ENCODE measurements at regions not wholly inside any gene's neighbourhood (a gene's known extent, or its start where the extent isn't known, plus 50 kb on each side); places are given as distances from the start of the nearest gene placed in this dataset.
"Not testable (repeated sequence)": the region's sequence is repeated elsewhere in the genome, so short reads cannot be mapped to it uniquely, and the experiment has no call there.

GRCh38 chr11:97092823-97093222, 703.0 kb downstream of the JRKL start:
- Histone ChIP-seq H3K9me3 (no peaks in the 10 kb centered on the region), H3K27me3 (ENCODE audit: low read depth) (no peaks in the 10 kb centered on the region), H3K36me3 (no peaks in the 10 kb centered on the region), H3K4me1 (no peaks in the 10 kb centered on the region), H3K27ac (no peak overlapping the region), H3K4me3 (no peak overlapping the region)
- no peak for DNase-seq
- TF ChIP-seq, protein P1, sequence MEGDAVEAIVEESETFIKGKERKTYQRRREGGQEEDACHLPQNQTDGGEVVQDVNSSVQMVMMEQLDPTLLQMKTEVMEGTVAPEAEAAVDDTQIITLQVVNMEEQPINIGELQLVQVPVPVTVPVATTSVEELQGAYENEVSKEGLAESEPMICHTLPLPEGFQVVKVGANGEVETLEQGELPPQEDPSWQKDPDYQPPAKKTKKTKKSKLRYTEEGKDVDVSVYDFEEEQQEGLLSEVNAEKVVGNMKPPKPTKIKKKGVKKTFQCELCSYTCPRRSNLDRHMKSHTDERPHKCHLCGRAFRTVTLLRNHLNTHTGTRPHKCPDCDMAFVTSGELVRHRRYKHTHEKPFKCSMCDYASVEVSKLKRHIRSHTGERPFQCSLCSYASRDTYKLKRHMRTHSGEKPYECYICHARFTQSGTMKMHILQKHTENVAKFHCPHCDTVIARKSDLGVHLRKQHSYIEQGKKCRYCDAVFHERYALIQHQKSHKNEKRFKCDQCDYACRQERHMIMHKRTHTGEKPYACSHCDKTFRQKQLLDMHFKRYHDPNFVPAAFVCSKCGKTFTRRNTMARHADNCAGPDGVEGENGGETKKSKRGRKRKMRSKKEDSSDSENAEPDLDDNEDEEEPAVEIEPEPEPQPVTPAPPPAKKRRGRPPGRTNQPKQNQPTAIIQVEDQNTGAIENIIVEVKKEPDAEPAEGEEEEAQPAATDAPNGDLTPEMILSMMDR (IDR thresholded peaks at IDR 0.05) = no peak
- ATAC-seq = no peak
- intact Hi-C loops (cut with DNase I) = no loop called here

GRCh38 chr11:97102180-97102579, 712.4 kb downstream of the JRKL start:
- DNase-seq; H3K9me3 ChIP-seq; H3K27me3 ChIP-seq (ENCODE audit: low read depth); ATAC-seq; H3K27ac ChIP-seq; intact Hi-C loops (cut with DNase I); H3K4me3 ChIP-seq; H3K36me3 ChIP-seq; H3K4me1 ChIP-seq: not testable (repeated sequence)

- DNase-seq (no peak), ATAC-seq (no peak)
- H3K27ac ChIP-seq = no peak overlapping the region
- H3K27me3 ChIP-seq (ENCODE audit: low read depth) = no peaks in the 10 kb centered on the region
- no peaks in the 10 kb centered on the region for H3K36me3 ChIP-seq
- H3K4me3 ChIP-seq = no peak overlapping the region
- TF ChIP-seq, protein P1 (IDR thresholded peaks at IDR 0.05) = no peak
- no peaks in the 10 kb centered on the region for H3K4me1 ChIP-seq
- no peaks in the 10 kb centered on the region for H3K9me3 ChIP-seq
- intact Hi-C loops (cut with DNase I) = no loop called here
Observed at GRCh38 chr11:97107604-97108003, 717.8 kb downstream of the JRKL start.

DNA sequence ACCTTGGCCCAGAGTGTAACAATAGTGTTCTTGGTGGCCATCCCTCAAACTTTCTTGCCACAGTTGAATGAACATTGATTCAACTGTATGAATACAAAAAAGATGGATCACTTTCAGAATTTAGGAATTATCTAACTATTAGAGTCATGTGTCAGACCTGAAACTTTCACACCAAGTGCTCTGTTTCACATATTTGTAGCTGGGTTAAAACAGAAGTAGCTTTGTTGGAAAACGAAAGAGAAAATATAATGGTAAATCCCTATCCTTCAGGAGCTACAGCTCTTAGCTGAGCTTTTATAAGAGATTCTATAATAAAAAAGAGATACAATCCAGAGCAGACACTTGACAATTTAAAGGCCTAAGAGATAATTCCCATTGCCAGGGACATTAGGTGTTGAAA, 719.3 kb downstream of the JRKL start:
- H3K36me3 ChIP-seq = no peaks in the 10 kb centered on the region
- H3K27me3 ChIP-seq (ENCODE audit: low read depth) = no peaks in the 10 kb centered on the region
- intact Hi-C loops (cut with DNase I) = no loop called here
- ATAC-seq (no peak), DNase-seq (no peak)
- no peaks in the 10 kb centered on the region for H3K9me3 ChIP-seq
- H3K27ac ChIP-seq = no peak overlapping the region
- no peak overlapping the region for H3K4me3 ChIP-seq
- no peaks in the 10 kb centered on the region for H3K4me1 ChIP-seq
- TF ChIP-seq, protein P1 (IDR thresholded peaks at IDR 0.05) = no peak

GRCh38 chr11:97110376-97110775, 720.6 kb downstream of the JRKL start:
- Histone ChIP-seq H3K27me3 (ENCODE audit: low read depth) (no peaks in the 10 kb centered on the region), H3K27ac (no peak overlapping the region), H3K9me3 (no peaks in the 10 kb centered on the region), H3K36me3 (no peaks in the 10 kb centered on the region), H3K4me3 (no peak overlapping the region), H3K4me1 (no peaks in the 10 kb centered on the region)
- intact Hi-C loops (cut with DNase I) = no loop called here
- ATAC-seq (no peak), DNase-seq (no peak)
- TF ChIP-seq, protein P1 (IDR thresholded peaks at IDR 0.05) = no peak

DNA sequence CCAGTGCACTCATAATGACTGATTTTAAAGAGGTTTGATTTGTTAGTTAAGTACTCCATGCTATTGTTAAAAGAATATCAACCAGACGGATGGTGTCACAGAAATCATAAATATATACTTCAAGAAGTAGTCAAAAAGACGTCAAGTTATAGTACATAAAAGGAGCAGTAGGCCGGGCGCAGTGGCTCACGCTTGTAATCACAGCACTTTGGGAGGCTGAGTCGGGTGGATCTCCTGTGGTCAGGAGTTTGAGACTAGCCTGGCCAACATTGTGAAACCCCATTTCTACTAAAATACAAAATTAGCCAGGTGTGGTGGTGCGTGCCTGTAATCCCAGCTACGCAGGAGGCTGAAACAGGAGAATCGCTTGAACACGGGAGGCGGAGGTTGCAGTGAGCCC, 721.7 kb downstream of the JRKL start:
- Histone ChIP-seq H3K36me3 (no peaks in the 10 kb centered on the region), H3K27ac (no peak overlapping the region), H3K27me3 (ENCODE audit: low read depth) (no peaks in the 10 kb centered on the region), H3K9me3 (no peaks in the 10 kb centered on the region), H3K4me1 (no peaks in the 10 kb centered on the region), H3K4me3 (no peak overlapping the region)
- TF ChIP-seq, protein P1 (IDR thresholded peaks at IDR 0.05) = no peak
- no peak for ATAC-seq
- intact Hi-C loops (cut with DNase I) = no loop called here
- no peak for DNase-seq
